IPS-NIHi7 (cell line): ENCODE measurements at regions not wholly inside any gene's neighbourhood (a gene's known extent, or its start where the extent isn't known, plus 50 kb on each side); places are given as distances from the start of the nearest gene placed in this dataset.
A peak's percentile ranks its signal among the peaks of the same experiment; 100 is the strongest.

Source experiments
- DNase-seq: peaks from one replicate; pipeline ENCODE4 v3.0.0; 2012; ENCODE audit warnings: mixed read lengths; ENCODE audit errors: extremely low spot score

GRCh38 chr6:91141346-91141745 is 554.5 kb upstream of the MAP3K7 start:
- no peak for DNase-seq

- no peak for DNase-seq
Measured at GRCh38 chr6:91140449-91140848, 553.6 kb upstream of the MAP3K7 start.

- DNase-seq = no peak
Measured at GRCh38 chr6:91137286-91137685, 550.4 kb upstream of the MAP3K7 start.

- no peak for DNase-seq
Measured at GRCh38 chr6:91135406-91136103, 548.7 kb upstream of the MAP3K7 start.

GRCh38 chr6:91132461-91132860 is 545.6 kb upstream of the MAP3K7 start:
- no peak for DNase-seq

GRCh38 chr6:91130126-91130525 is 543.3 kb upstream of the MAP3K7 start:
- DNase-seq = no peak

- peak; percentile 16 for DNase-seq
Measured at GRCh38 chr6:91127752-91128151, 540.9 kb upstream of the MAP3K7 start.

GRCh38 chr6:91126876-91127275 is 540.0 kb upstream of the MAP3K7 start:
- no peak for DNase-seq

- DNase-seq = no peak
Measured at GRCh38 chr6:91117550-91117949, 530.7 kb upstream of the MAP3K7 start.

GRCh38 chr6:91114123-91114708 is 527.3 kb upstream of the MAP3K7 start:
- DNase-seq = no peak

- no peak for DNase-seq
Measured at GRCh38 chr6:91106083-91106482, 519.2 kb upstream of the MAP3K7 start.

- no peak for DNase-seq
Measured at GRCh38 chr6:91105532-91105931, 518.7 kb upstream of the MAP3K7 start.

GRCh38 chr6:91099479-91099878 is 512.6 kb upstream of the MAP3K7 start:
- no peak for DNase-seq

GRCh38 chr6:91098006-91098405 is 511.1 kb upstream of the MAP3K7 start:
- no peak for DNase-seq

GRCh38 chr6:91097364-91097763 is 510.5 kb upstream of the MAP3K7 start:
- DNase-seq = no peak

- no peak for DNase-seq
Measured at GRCh38 chr6:91094806-91095475, 508.1 kb upstream of the MAP3K7 start.

- DNase-seq = no peak
Measured at GRCh38 chr6:91094341-91094740, 507.5 kb upstream of the MAP3K7 start.

- DNase-seq = no peak
Measured at GRCh38 chr6:91088976-91089375, 502.1 kb upstream of the MAP3K7 start.

- no peak for DNase-seq
Measured at GRCh38 chr6:91088515-91088914, 501.6 kb upstream of the MAP3K7 start.

- peak; percentile 49 for DNase-seq
Measured at GRCh38 chr6:91087908-91088307, 501.0 kb upstream of the MAP3K7 start.

- no peak for DNase-seq
Measured at GRCh38 chr6:91083211-91083610, 496.3 kb upstream of the MAP3K7 start.

GRCh38 chr6:91082311-91082832 is 495.5 kb upstream of the MAP3K7 start:
- no peak for DNase-seq
